Neuronal stem cell (in vitro differentiated cells): ENCODE measurements at regions not wholly inside any gene's neighbourhood (a gene's known extent, or its start where the extent isn't known, plus 50 kb on each side); places are given as distances from the start of the nearest gene placed in this dataset.

Source experiments
- DNase-seq: peaks from one replicate; pipeline ENCODE4 v3.0.0-alpha.2; 2013; ENCODE audit warnings: low spot score
- H2AFZ ChIP-seq: one replicate; pipeline ENCODE4 v1.6.1; 2013; ENCODE audit warnings: mild to moderate bottlenecking, low read length, inconsistent platforms
- H2AK5ac ChIP-seq: 2 replicates; pipeline ENCODE4 v1.6.1; 2013; ENCODE audit warnings: low read depth, mild to moderate bottlenecking, inconsistent platforms, low read length, moderate library complexity, mixed read lengths
- H2BK120ac ChIP-seq: 2 replicates; pipeline ENCODE4 v1.6.1; 2013; ENCODE audit warnings: low read depth, mild to moderate bottlenecking, inconsistent platforms, low read length, moderate library complexity, mixed read lengths
- H2BK12ac ChIP-seq: one replicate; pipeline ENCODE4 v1.6.1; 2013; ENCODE audit warnings: low read length, inconsistent platforms
- H2BK15ac ChIP-seq: 2 replicates; pipeline ENCODE4 v1.6.1; 2013; ENCODE audit warnings: mild to moderate bottlenecking, low read length, inconsistent platforms, mixed read lengths
- H2BK5ac ChIP-seq: one replicate; pipeline ENCODE4 v1.6.1; 2013; ENCODE audit warnings: inconsistent platforms, mild to moderate bottlenecking, low read length, moderate library complexity
- H3K14ac ChIP-seq: one replicate; pipeline ENCODE4 v1.6.1; 2013; ENCODE audit warnings: low read length, inconsistent platforms
- H3K18ac ChIP-seq: 2 replicates; pipeline ENCODE4 v1.6.1; 2013; ENCODE audit warnings: low read length, inconsistent platforms
- H3K23ac ChIP-seq: 2 replicates; pipeline ENCODE4 v1.6.1; 2013; ENCODE audit warnings: low read depth, mild to moderate bottlenecking, mixed read lengths, low read length, inconsistent platforms; ENCODE audit not compliant: poor library complexity
- H3K27ac ChIP-seq: replicated peaks from 3 replicates; pipeline ENCODE4 v1.5.1; 2013; ENCODE audit warnings: low read length, inconsistent platforms
- H3K27me3 ChIP-seq, 3 experiments: 2 replicates each; pipeline ENCODE4 v1.6.1; 2013; ENCODE audit warnings: low read length in 3 of 3, mild to moderate bottlenecking in 2 of 3, inconsistent platforms in 1 of 3, low read depth in 1 of 3, mixed read lengths in 1 of 3, moderate library complexity in 1 of 3; ENCODE audit not compliant: control insufficient read depth in 3 of 3, insufficient read depth in 3 of 3
- H3K36me3 ChIP-seq, 2 donors: replicated peaks in 1 of 2; 2 replicates each; pipeline ENCODE4 v1.6.1; 2013; ENCODE audit warnings: low read length in 2 of 2; ENCODE audit not compliant: control insufficient read depth in 2 of 2, insufficient read depth in 2 of 2
- H3K4ac ChIP-seq: 2 replicates; pipeline ENCODE4 v1.6.1; 2013; ENCODE audit warnings: inconsistent platforms, mild to moderate bottlenecking, low read length, moderate library complexity
- H3K4me1 ChIP-seq, 2 donors: 1 replicate in 1 of 2; 2 replicates in 1 of 2; pipeline ENCODE4 v1.6.1; 2013; ENCODE audit warnings: low read length in 2 of 2, low read depth in 1 of 2; ENCODE audit not compliant: control insufficient read depth in 2 of 2, insufficient read depth in 1 of 2
- H3K4me2 ChIP-seq: one replicate; pipeline ENCODE4 v1.6.1; 2013; ENCODE audit warnings: mild to moderate bottlenecking, low read length, inconsistent platforms; ENCODE audit not compliant: insufficient read depth, poor library complexity, severe bottlenecking
- H3K4me3 ChIP-seq, 2 donors: 2 replicates each; pipeline ENCODE4 v1.5.1; 2013; ENCODE audit warnings: low read length in 2 of 2, mild to moderate bottlenecking in 2 of 2, inconsistent platforms in 1 of 2, moderate library complexity in 1 of 2
- H3K79me1 ChIP-seq: one replicate; pipeline ENCODE4 v1.6.1; 2013; ENCODE audit warnings: low read depth, mild to moderate bottlenecking, inconsistent platforms, low read length, moderate library complexity
- H3K9ac ChIP-seq: one replicate; pipeline ENCODE4 v1.6.1; 2013; ENCODE audit warnings: mild to moderate bottlenecking, low read depth, low read length, inconsistent platforms; ENCODE audit not compliant: poor library complexity
- H3K9me3 ChIP-seq, 2 donors: replicated peaks in 1 of 2; 2 replicates each; pipeline versions ENCODE3 to v1.6.1; 2013; ENCODE audit warnings: low read length in 2 of 2, mild to moderate bottlenecking in 2 of 2, inconsistent platforms in 1 of 2, low read depth in 1 of 2, mixed read lengths in 1 of 2, moderate library complexity in 1 of 2; ENCODE audit not compliant: control insufficient read depth in 2 of 2, insufficient read depth in 1 of 2
- H4K8ac ChIP-seq: one replicate; pipeline ENCODE4 v1.6.1; 2013; ENCODE audit warnings: low read depth, mild to moderate bottlenecking, inconsistent platforms, low read length, moderate library complexity
- H4K91ac ChIP-seq: one replicate; pipeline ENCODE4 v1.6.1; 2013; ENCODE audit warnings: low read length, low read depth, mild to moderate bottlenecking, inconsistent platforms; ENCODE audit not compliant: poor library complexity
- WGBS, 2 donors: extraction: QIAGEN DNeasy Blood & Tissue Kit; methylation state at CpG; one replicate each; pipeline ENCODE4 v1.1.7; 2013; ENCODE audit warnings: missing lambda C conversion rate in 2 of 2, mixed read lengths in 1 of 2; ENCODE audit not compliant: insufficient read length in 2 of 2, insufficient replicate concordance in 1 of 2; ENCODE audit errors: extremely low coverage in 2 of 2; 5-methylcytosine and 5-hydroxymethylcytosine counted together

DNA sequence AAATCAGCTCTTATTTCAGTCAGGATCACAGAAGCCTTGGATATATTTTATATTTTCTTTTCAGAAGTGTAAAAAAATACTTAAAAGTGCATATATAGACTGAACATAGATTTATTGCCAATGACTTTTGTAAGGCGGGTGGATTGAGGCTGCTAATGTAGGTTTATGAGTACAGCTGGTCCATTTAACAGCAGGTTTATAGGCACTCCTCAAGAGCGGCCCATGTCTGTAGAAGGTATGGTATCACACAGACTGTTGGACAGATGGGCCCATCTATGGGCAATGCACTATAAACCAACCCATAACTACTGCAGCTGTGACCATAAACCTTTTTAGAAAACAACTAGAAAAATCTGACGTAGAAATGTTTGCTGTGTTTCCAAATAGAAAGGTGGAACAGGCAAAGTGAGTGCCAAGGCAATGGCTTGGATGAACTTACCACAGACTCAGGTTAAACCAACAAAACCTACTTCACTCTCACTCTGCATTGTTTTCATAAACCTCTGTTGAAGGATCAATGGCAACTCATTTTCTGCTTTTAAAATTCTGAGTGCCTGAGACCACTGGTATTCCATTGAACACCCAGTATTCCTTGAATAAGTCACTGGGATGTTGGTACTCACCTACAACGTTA is 170.6 kb upstream of the EYA4 start:
- H4K8ac ChIP-seq, result no peak overlapping the region
- no peak overlapping the region for H2AK5ac ChIP-seq
- H3K9ac ChIP-seq, result no peak overlapping the region
- no peak overlapping the region for H3K27ac ChIP-seq
- H3K9me3 ChIP-seq, result no peaks in the 10 kb centered on the region
- H3K27me3 ChIP-seq, result no peaks in the 10 kb centered on the region
- H3K79me1 ChIP-seq, result no peaks in the 10 kb centered on the region
- no peak overlapping the region for H3K14ac ChIP-seq
- no peak overlapping the region for H2BK5ac ChIP-seq
- no peak overlapping the region for H2BK15ac ChIP-seq
- no peak for DNase-seq
- H3K4me2 ChIP-seq, result no peak overlapping the region
- H2BK12ac ChIP-seq, result no peak overlapping the region
- no peak overlapping the region for H3K4me3 ChIP-seq
- WGBS, 2 donors, result no CpG with 5 or more reads among the region's 4 CpGs
- no peak overlapping the region for H3K4ac ChIP-seq
- H3K36me3 ChIP-seq, result no peaks in the 10 kb centered on the region
- H3K4me1 ChIP-seq, result no peaks in the 10 kb centered on the region
- no peak overlapping the region for H2AFZ ChIP-seq
- no peak overlapping the region for H3K18ac ChIP-seq
- H4K91ac ChIP-seq, result no peak overlapping the region
- no peak overlapping the region for H2BK120ac ChIP-seq
- no peak overlapping the region for H3K23ac ChIP-seq

- Histone ChIP-seq H3K14ac (no peak overlapping the region), H3K9me3 (no peaks in the 10 kb centered on the region)
Measured at GRCh38 chr6:133079901-133080300, 161.3 kb upstream of the EYA4 start.

GRCh38 chr6:133083248-133083967 is 157.7 kb upstream of the EYA4 start:
- H2BK120ac ChIP-seq, result no peak overlapping the region
- H2AK5ac ChIP-seq, result no peak overlapping the region
- no peak overlapping the region for H3K4ac ChIP-seq
- no peak overlapping the region for H2BK15ac ChIP-seq
- H3K23ac ChIP-seq, result no peak overlapping the region
- H4K91ac ChIP-seq, result no peak overlapping the region
- no peak overlapping the region for H3K14ac ChIP-seq
- no peak overlapping the region for H3K27ac ChIP-seq
- H3K4me1 ChIP-seq, result no peaks in the 10 kb centered on the region
- H3K4me3 ChIP-seq, result no peak overlapping the region
- no peaks in the 10 kb centered on the region for H3K36me3 ChIP-seq
- WGBS, 2 donors, result no CpG with 5 or more reads among the region's 2 CpGs
- H3K79me1 ChIP-seq, result no peaks in the 10 kb centered on the region
- peak overlapping the region; percentile 47 for H2AFZ ChIP-seq
- H3K18ac ChIP-seq, result no peak overlapping the region
- no peak overlapping the region for H4K8ac ChIP-seq
- H3K9ac ChIP-seq, result no peak overlapping the region
- H2BK12ac ChIP-seq, result no peak overlapping the region
- no peak for DNase-seq
- H3K4me2 ChIP-seq, result no peak overlapping the region
- no peaks in the 10 kb centered on the region for H3K27me3 ChIP-seq
- H3K9me3 ChIP-seq, result no peaks in the 10 kb centered on the region
- no peak overlapping the region for H2BK5ac ChIP-seq

More at GRCh38 chr6:133079901-133080300, 161.3 kb upstream of the EYA4 start:
- Histone ChIP-seq H3K27ac (no peak overlapping the region), H2BK12ac (no peak overlapping the region), H2AK5ac (no peak overlapping the region), H3K23ac (no peak overlapping the region), H2BK120ac (no peak overlapping the region), H3K79me1 (no peaks in the 10 kb centered on the region), H3K4ac (no peak overlapping the region), H3K4me1 (no peaks in the 10 kb centered on the region), H4K91ac (no peak overlapping the region), H3K18ac (no peak overlapping the region), H3K36me3 (no peaks in the 10 kb centered on the region), H2BK15ac (no peak overlapping the region), H3K27me3 (no peaks in the 10 kb centered on the region), H3K4me2 (no peak overlapping the region), H4K8ac (no peak overlapping the region), H2BK5ac (no peak overlapping the region), H2AFZ (peak overlapping the region; percentile 46), H3K4me3 (no peak overlapping the region), H3K9ac (no peak overlapping the region)
- whole genome bisulfite sequencing, 2 donors, result no CpG with 5 or more reads among the region's 2 CpGs
- no peak for DNase-seq

DNA sequence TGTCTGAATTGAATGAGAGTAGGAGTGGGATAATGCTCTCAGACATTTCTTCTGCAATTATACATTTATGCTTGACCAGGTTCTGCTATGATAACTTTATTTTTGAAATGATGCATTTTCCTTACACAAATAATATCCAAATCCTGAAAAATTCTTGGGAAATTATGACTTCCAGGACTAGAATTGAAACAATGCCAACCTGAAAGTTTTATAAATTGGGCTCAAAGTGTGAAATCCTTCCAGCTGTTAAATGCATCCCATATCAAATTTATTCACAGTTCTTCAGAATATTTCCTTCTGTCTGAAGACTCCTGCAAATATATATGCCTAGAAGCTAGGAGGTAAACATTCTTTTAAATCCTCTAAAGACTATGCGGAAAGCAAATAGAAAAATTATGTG is 155.7 kb upstream of the EYA4 start:
- H3K23ac ChIP-seq, result no peak overlapping the region
- H3K4me2 ChIP-seq, result no peak overlapping the region
- H3K14ac ChIP-seq, result no peak overlapping the region
- H3K9ac ChIP-seq, result no peak overlapping the region
- no peak overlapping the region for H3K18ac ChIP-seq
- no peaks in the 10 kb centered on the region for H3K27me3 ChIP-seq
- no peak overlapping the region for H3K27ac ChIP-seq
- H3K79me1 ChIP-seq, result no peaks in the 10 kb centered on the region
- no peak for DNase-seq
- no peak overlapping the region for H2AK5ac ChIP-seq
- H2BK12ac ChIP-seq, result no peak overlapping the region
- H2BK120ac ChIP-seq, result no peak overlapping the region
- H3K9me3 ChIP-seq, result no peaks in the 10 kb centered on the region
- H3K36me3 ChIP-seq, result no peaks in the 10 kb centered on the region
- no peak overlapping the region for H3K4me3 ChIP-seq
- no peak overlapping the region for H4K8ac ChIP-seq
- H2BK5ac ChIP-seq, result no peak overlapping the region
- WGBS, 2 donors, result no CpG with 5 or more reads among the region's 1 CpG
- H3K4ac ChIP-seq, result no peak overlapping the region
- peak overlapping the region; percentile 41 for H2AFZ ChIP-seq
- no peak overlapping the region for H4K91ac ChIP-seq
- H3K4me1 ChIP-seq, result no peaks in the 10 kb centered on the region
- H2BK15ac ChIP-seq, result no peak overlapping the region
